ENCODE measurements at regions not wholly inside any gene's neighbourhood (a gene's known extent, or its start where the extent isn't known, plus 50 kb on each side); places are given as distances from the start of the nearest gene placed in this dataset.

DNA sequence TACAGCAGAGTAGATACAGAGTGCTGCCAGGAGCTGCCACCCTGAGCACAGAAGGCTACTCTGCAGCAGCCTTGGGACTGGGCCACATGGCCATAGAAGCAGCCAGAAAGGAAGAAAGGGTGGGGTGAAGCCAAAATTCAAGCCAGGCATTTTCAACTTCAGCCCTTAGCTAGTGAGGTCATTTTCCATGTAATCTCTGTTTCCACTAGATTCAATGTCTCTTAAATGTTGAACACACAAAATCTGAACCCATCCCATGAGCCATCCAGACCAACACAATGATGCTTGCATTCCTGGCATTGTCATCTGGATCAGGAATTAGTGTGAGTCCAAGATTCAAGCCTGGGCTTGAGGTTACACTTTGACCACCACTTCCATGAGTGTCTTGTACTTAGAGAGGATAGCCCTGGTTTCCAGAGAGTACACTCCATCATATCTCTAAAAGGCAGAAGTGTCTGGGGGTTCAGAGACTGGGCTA lies 243.6 kb downstream of the OSR1 start:
- TF ChIP-seq, protein P1, sequence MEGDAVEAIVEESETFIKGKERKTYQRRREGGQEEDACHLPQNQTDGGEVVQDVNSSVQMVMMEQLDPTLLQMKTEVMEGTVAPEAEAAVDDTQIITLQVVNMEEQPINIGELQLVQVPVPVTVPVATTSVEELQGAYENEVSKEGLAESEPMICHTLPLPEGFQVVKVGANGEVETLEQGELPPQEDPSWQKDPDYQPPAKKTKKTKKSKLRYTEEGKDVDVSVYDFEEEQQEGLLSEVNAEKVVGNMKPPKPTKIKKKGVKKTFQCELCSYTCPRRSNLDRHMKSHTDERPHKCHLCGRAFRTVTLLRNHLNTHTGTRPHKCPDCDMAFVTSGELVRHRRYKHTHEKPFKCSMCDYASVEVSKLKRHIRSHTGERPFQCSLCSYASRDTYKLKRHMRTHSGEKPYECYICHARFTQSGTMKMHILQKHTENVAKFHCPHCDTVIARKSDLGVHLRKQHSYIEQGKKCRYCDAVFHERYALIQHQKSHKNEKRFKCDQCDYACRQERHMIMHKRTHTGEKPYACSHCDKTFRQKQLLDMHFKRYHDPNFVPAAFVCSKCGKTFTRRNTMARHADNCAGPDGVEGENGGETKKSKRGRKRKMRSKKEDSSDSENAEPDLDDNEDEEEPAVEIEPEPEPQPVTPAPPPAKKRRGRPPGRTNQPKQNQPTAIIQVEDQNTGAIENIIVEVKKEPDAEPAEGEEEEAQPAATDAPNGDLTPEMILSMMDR (IDR thresholded peaks at IDR 0.05), result no peak
- TF ChIP-seq EP300 (IDR thresholded peaks at IDR 0.05), result no peak
